NCI-H774 (cell line): ENCODE measurements at regions not wholly inside any gene's neighbourhood (a gene's known extent, or its start where the extent isn't known, plus 50 kb on each side); places are given as distances from the start of the nearest gene placed in this dataset.
"Not testable (repeated sequence)": the region's sequence is repeated elsewhere in the genome, so short reads cannot be mapped to it uniquely, and the experiment has no call there.

Source experiments
- DNase-seq: peaks from one replicate; lab custom pipeline; 2025; lab: John Stamatoyannopoulos, UW

- DNase-seq = no peak
Measured at GRCh38 chr18:47409519-47409918, 158.1 kb upstream of the SKOR2 start.

GRCh38 chr18:47407736-47408135 is 156.3 kb upstream of the SKOR2 start:
- DNase-seq = no peak

- DNase-seq = no peak
Measured at GRCh38 chr18:47404845-47405244, 153.4 kb upstream of the SKOR2 start.

GRCh38 chr18:47403949-47404348 is 152.5 kb upstream of the SKOR2 start:
- DNase-seq = no peak

GRCh38 chr18:47403317-47403716 is 151.9 kb upstream of the SKOR2 start:
- no peak for DNase-seq

GRCh38 chr18:47399475-47399874 is 148.0 kb upstream of the SKOR2 start:
- DNase-seq = no peak

- no peak for DNase-seq
Measured at GRCh38 chr18:47397671-47398319, 146.3 kb upstream of the SKOR2 start.

- DNase-seq = no peak
Measured at GRCh38 chr18:47391665-47392064, 140.2 kb upstream of the SKOR2 start.

- no peak for DNase-seq
Measured at GRCh38 chr18:47390410-47391024, 139.1 kb upstream of the SKOR2 start.

GRCh38 chr18:47389210-47389609 is 137.8 kb upstream of the SKOR2 start:
- DNase-seq = no peak

GRCh38 chr18:47387864-47388263 is 136.4 kb upstream of the SKOR2 start:
- DNase-seq = no peak

GRCh38 chr18:47383729-47384128 is 132.3 kb upstream of the SKOR2 start:
- no peak for DNase-seq

- no peak for DNase-seq
Measured at GRCh38 chr18:47381975-47382570, 130.6 kb upstream of the SKOR2 start.

- no peak for DNase-seq
Measured at GRCh38 chr18:47380153-47380552, 128.7 kb upstream of the SKOR2 start.

GRCh38 chr18:47373465-47373864 is 122.0 kb upstream of the SKOR2 start:
- DNase-seq = no peak

- DNase-seq = no peak
Measured at GRCh38 chr18:47370052-47370451, 118.6 kb upstream of the SKOR2 start.

- not testable (repeated sequence) for DNase-seq
Measured at GRCh38 chr18:47354061-47354460, 102.6 kb upstream of the SKOR2 start.

GRCh38 chr18:47346016-47346415 is 94.6 kb upstream of the SKOR2 start:
- no peak for DNase-seq

- no peak for DNase-seq
Measured at GRCh38 chr18:47345291-47345690, 93.8 kb upstream of the SKOR2 start.

- DNase-seq = no peak
Measured at GRCh38 chr18:47343291-47343690, 91.8 kb upstream of the SKOR2 start.

- DNase-seq = no peak
Measured at GRCh38 chr18:47342566-47342965, 91.1 kb upstream of the SKOR2 start.

GRCh38 chr18:47341678-47342077 is 90.2 kb upstream of the SKOR2 start:
- no peak for DNase-seq

- no peak for DNase-seq
Measured at GRCh38 chr18:47334966-47335365, 83.5 kb upstream of the SKOR2 start.
